ENCODE measurements at regions not wholly inside any gene's neighbourhood (a gene's known extent, or its start where the extent isn't known, plus 50 kb on each side); places are given as distances from the start of the nearest gene placed in this dataset.
"Not testable (repeated sequence)": the region's sequence is repeated elsewhere in the genome, so short reads cannot be mapped to it uniquely, and the experiment has no call there.

DNA sequence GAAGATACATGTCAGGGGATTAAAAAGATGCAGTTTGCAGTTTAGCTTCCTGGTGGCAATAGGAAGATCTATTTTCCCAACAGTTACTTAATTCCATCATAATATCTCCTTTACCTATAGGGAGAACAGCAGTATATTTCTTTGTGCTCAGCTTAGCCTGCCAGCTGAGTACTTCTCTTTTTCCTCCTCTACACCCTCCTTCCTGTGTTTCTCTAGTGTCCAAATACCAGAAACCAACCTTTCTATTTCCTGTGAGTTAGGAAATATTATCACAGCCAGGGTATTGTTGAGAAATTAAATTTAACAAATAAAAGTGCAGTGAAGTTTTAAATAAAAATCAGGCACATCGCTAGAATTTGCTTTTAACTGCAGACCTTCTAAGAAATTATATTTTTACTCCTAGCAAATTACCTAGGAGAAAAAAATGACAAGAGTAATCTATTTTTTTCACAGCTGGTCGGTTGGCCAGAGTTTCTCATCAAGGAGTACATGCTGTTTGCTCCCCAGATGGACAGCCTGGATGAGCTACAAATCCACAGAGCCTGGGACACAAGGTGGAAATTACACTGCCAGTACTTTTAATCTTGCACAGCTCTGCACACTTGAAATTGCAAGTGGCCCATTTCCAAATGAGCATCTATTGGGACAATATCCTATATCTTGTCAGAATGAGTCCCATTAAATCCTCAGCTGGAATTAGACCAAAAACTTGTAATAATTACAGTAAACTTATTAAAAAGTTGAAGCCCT is 185.2 kb upstream of the CFAP20DC start:
- no peaks in the 10 kb centered on the region for H3K27me3 ChIP-seq (ENCODE audit: control insufficient read depth, insufficient read depth, low read length)
- TF ChIP-seq, protein P1, sequence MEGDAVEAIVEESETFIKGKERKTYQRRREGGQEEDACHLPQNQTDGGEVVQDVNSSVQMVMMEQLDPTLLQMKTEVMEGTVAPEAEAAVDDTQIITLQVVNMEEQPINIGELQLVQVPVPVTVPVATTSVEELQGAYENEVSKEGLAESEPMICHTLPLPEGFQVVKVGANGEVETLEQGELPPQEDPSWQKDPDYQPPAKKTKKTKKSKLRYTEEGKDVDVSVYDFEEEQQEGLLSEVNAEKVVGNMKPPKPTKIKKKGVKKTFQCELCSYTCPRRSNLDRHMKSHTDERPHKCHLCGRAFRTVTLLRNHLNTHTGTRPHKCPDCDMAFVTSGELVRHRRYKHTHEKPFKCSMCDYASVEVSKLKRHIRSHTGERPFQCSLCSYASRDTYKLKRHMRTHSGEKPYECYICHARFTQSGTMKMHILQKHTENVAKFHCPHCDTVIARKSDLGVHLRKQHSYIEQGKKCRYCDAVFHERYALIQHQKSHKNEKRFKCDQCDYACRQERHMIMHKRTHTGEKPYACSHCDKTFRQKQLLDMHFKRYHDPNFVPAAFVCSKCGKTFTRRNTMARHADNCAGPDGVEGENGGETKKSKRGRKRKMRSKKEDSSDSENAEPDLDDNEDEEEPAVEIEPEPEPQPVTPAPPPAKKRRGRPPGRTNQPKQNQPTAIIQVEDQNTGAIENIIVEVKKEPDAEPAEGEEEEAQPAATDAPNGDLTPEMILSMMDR (IDR thresholded peaks at IDR 0.05; ENCODE audit: low read depth, low read length), result no peak
- POLR2A ChIA-PET, result no interaction called here
- no peak overlapping the region for H3K4me3 ChIP-seq (ENCODE audit: low read depth, low read length)
- no peak overlapping the region for H3K27ac ChIP-seq (ENCODE audit: low read depth, low read length)
- DNase-seq (ENCODE audit: low read depth, low spot score), result no peak
- H3K9me3 ChIP-seq (ENCODE audit: control insufficient read depth, insufficient read depth, low read length), result peaks cover 7% of the 10 kb centered on the region; the same call in 1 of the 2 replicates
- CTCF ChIA-PET, result no interaction called here

DNA sequence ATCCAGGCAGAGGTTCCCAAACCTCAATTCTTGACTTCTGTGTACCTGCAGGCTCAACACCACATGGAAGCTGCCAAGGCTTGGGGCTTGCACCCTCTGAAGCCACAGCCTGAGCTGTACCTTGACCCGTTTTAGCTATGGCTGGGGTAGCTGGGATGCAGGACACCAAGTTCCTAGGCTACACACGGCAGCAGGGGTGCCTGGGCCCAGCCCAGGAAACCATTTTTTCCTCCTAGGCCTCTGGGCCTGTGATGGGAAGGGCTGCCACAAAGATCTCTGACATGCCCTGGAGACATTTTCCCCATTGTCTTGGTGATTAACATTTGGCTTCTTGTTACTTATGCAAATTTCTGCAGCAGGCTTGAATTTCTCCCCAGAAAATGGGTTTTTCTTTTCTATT is 180.6 kb upstream of the CFAP20DC start:
- H3K27me3 ChIP-seq (ENCODE audit: control insufficient read depth, insufficient read depth, low read length); DNase-seq (ENCODE audit: low read depth, low spot score); H3K4me3 ChIP-seq (ENCODE audit: low read depth, low read length); CTCF ChIA-PET; H3K27ac ChIP-seq (ENCODE audit: low read depth, low read length); POLR2A ChIA-PET: not testable (repeated sequence)
- H3K9me3 ChIP-seq (ENCODE audit: control insufficient read depth, insufficient read depth, low read length), result peaks cover 15% of the 10 kb centered on the region

DNA sequence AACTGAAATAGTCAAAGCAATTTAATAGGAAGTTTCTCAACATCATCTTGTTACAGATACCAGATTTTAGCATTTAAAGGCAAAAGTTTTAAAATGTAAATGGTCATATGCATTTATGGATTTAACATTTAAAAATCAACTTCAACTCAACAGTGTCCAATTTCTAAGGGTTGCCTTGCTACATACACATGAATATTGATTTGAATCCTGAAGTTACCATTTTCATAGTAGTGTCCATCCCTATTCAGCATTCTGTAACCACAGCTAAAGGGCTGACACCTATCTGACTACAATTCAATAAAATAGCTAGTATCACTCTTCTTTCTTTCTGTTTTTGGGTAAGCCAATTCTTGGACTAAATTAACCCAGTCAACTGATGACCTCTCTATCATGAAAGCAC is 164.0 kb upstream of the CFAP20DC start:
- POLR2A ChIA-PET, result no interaction called here
- TF ChIP-seq, protein P1 (IDR thresholded peaks at IDR 0.05; ENCODE audit: low read depth, low read length), result no peak
- DNase-seq (ENCODE audit: low read depth, low spot score), result no peak
- Histone ChIP-seq H3K27ac (ENCODE audit: low read depth, low read length) (no peak overlapping the region), H3K9me3 (ENCODE audit: control insufficient read depth, insufficient read depth, low read length) (no peaks in the 10 kb centered on the region), H3K4me3 (ENCODE audit: low read depth, low read length) (no peak overlapping the region), H3K27me3 (ENCODE audit: control insufficient read depth, insufficient read depth, low read length) (no peaks in the 10 kb centered on the region)
- CTCF ChIA-PET, result interaction anchor here (4.5 kb wide), 1 partner anchor 642 kb away, joined by 45 read pairs; no protein-coding TSS in a partner anchor

DNA sequence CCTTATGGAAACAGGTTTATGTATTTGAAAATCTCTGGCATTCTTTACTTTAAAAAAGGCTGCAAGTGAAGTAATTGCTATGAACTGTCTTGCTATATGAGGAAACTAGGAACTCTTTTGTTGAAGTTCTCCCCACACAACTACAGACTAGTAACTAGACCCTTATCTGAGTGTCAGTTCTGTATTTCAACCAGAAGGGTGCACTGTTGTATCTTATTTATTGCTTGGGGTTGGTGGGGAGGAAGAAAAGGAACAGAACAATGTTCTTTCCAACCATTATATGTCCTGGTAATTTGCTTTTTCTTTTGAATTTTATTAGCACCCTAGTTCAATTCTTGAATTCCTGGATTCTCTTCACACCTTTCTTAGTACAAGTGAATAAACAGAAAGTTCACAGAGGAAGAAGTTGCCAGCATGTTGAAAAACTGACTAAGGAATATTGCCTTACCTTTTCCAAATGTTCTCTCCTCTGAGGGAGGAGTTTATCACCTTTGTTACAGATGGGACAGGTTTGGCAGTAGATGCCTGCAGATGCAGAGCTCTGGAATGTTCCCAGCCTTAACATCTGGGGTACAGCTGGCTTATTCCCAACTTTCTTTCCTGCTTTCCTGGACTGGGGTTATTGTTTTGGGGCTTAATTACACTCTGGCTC is 162.4 kb upstream of the CFAP20DC start:
- TF ChIP-seq, protein P1 (IDR thresholded peaks at IDR 0.05; ENCODE audit: low read depth, low read length), result peak; percentile 71
- Histone ChIP-seq H3K4me3 (ENCODE audit: low read depth, low read length) (no peak overlapping the region), H3K9me3 (ENCODE audit: control insufficient read depth, insufficient read depth, low read length) (no peaks in the 10 kb centered on the region), H3K27me3 (ENCODE audit: control insufficient read depth, insufficient read depth, low read length) (no peaks in the 10 kb centered on the region), H3K27ac (ENCODE audit: low read depth, low read length) (no peak overlapping the region)
- DNase-seq (ENCODE audit: low read depth, low spot score), result peak; percentile 16
- ChIA-PET POLR2A (no interaction called here), CTCF (interaction anchor here (0.6 to 4.5 kb wide), 18 partner anchors 9 to 667 kb away, joined by 3 to 45 read pairs (median 3); no protein-coding TSS in a partner anchor)

DNA sequence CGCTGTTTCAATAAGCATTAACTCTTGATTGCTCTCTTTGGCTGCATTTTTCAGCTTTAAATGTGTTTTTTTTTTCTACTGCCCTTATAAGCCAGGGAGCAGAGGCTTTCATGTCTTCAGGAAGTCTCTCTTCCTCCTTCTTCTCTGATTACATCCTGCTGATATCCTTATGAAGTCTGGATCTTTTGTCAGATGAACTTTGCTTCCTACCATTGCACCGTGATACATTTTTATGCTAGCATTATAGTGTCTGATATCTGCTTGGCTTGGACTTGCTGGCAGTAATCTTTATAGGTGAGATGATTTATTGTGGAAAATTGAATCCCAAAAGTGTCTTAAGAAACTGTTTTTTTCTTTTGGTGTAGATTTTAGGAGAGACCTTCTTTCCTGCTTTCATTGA is 160.4 kb upstream of the CFAP20DC start:
- Histone ChIP-seq H3K4me3 (ENCODE audit: low read depth, low read length) (no peak overlapping the region), H3K27ac (ENCODE audit: low read depth, low read length) (no peak overlapping the region), H3K27me3 (ENCODE audit: control insufficient read depth, insufficient read depth, low read length) (no peaks in the 10 kb centered on the region), H3K9me3 (ENCODE audit: control insufficient read depth, insufficient read depth, low read length) (no peaks in the 10 kb centered on the region)
- ChIA-PET POLR2A (no interaction called here), CTCF (interaction anchor here (0.6 to 1.8 kb wide), 3 partner anchors 10 to 599 kb away, joined by 3 to 4 read pairs (median 3); no protein-coding TSS in a partner anchor)
- no peak for DNase-seq (ENCODE audit: low read depth, low spot score)
- TF ChIP-seq, protein P1 (IDR thresholded peaks at IDR 0.05; ENCODE audit: low read depth, low read length), result no peak
